ENCODE measurements at regions not wholly inside any gene's neighbourhood (a gene's known extent, or its start where the extent isn't known, plus 50 kb on each side); places are given as distances from the start of the nearest gene placed in this dataset.
A peak's percentile ranks its signal among the peaks of the same experiment; 100 is the strongest.

DNA sequence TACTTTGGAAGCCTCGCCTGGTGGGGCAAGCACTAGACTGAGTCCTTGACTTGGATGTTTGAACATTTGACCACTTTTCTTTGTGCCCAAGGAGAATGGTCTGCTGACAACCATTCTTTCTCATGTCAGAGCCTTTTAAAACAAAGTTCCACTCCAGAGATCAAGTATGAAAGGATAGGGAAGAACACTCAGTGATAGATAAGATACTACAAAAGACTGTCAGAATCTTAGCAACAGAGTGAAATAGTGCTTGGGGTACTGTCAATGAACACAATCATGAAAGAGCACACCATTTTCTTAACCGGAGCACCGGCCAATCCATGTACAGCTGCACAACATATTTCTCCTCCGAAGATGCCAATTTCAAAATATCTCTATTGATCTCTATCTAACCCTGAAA, 82.8 kb upstream of the ADO start:
- DNase-seq (ENCODE audit: low read depth), result no peak
- H3K4me3 ChIP-seq (ENCODE audit: low read depth, low read length), result no peak overlapping the region

- DNase-seq (ENCODE audit: low read depth), result no peak
- no peak overlapping the region for H3K4me3 ChIP-seq (ENCODE audit: low read depth, low read length)
Observed at GRCh38 chr10:62723375-62723774, 81.1 kb upstream of the ADO start.

GRCh38 chr10:62724465-62724864, 80.1 kb upstream of the ADO start:
- no peak for DNase-seq (ENCODE audit: low read depth)
- H3K4me3 ChIP-seq (ENCODE audit: low read depth, low read length), result no peak overlapping the region

DNA sequence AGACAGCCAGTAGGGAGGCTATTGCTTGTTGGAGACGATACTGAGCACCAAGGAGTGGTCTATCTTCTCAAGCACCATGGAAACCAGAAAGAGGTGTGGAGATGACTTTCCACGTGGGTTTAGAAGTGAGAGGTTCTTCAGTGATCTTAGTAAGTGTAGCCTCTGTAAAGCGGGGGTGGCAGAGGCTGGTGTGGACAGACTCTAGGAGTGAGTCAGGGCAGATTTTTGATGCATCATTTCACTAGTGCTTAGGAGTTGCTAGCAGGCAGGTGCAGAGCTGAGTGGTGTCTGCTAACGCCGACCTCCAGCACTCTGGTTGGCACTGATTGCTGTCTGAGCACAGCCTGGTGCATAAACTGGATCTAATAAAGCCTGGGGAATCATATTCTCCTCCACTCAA, 78.4 kb upstream of the ADO start:
- no peak for DNase-seq (ENCODE audit: low read depth)

GRCh38 chr10:62726638-62727037, 77.9 kb upstream of the ADO start:
- H3K4me3 ChIP-seq (ENCODE audit: low read depth, low read length), result no peak overlapping the region
- no peak for DNase-seq (ENCODE audit: low read depth)

More for the DNA sequence above, 78.4 kb upstream of the ADO start:
- no peak overlapping the region for H3K4me3 ChIP-seq (ENCODE audit: low read depth, low read length)

GRCh38 chr10:62727934-62728333, 76.6 kb upstream of the ADO start:
- DNase-seq (ENCODE audit: low read depth), result no peak
- H3K4me3 ChIP-seq (ENCODE audit: low read depth, low read length), result no peak overlapping the region

GRCh38 chr10:62728479-62728878, 76.0 kb upstream of the ADO start:
- no peak overlapping the region for H3K4me3 ChIP-seq (ENCODE audit: low read depth, low read length)
- DNase-seq (ENCODE audit: low read depth), result no peak

DNA sequence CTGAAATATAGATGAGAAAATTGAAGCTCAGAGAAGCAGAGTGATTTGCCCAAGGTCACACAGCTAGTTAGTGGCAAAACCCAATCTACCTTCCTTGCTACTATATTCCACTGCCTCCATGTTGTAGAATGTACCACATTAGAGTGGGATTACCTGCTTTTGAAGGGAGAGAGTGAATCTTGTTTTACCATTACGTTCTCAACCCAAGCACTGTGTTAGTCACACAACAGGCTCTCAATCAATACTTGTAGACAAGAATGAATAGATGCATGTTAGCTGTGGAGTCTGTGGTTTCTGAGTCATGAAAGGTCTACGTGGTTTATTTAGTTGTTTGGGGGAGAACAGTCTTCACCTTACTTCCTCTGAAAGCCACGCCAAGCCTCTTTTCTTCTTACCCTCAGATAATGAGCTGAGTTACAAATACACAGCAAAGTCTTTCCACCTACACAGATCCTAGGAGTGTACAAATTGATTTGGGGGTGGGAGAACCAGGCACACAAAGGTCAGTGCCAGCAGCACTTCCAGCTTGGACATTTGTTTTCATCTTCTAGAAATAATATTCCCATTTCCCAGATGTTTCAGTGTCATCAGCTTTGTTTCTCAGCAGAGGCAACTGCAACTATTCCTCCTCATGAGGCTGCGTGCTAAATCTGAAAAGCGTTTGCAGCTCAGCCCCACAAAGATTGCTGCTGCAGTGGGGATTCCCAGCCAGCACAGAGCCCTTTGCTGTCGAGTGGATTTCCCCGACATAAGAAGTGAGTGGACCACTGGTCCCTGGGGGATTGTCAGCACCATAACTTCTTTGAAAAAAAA, 71.5 kb upstream of the ADO start:
- no peak overlapping the region for H3K4me3 ChIP-seq (ENCODE audit: low read depth, low read length)
- peak; percentile 53 for DNase-seq (ENCODE audit: low read depth)

- H3K4me3 ChIP-seq (ENCODE audit: low read depth, low read length), result no peak overlapping the region
- DNase-seq (ENCODE audit: low read depth), result no peak
Observed at GRCh38 chr10:62733654-62734293, 70.7 kb upstream of the ADO start.

DNA sequence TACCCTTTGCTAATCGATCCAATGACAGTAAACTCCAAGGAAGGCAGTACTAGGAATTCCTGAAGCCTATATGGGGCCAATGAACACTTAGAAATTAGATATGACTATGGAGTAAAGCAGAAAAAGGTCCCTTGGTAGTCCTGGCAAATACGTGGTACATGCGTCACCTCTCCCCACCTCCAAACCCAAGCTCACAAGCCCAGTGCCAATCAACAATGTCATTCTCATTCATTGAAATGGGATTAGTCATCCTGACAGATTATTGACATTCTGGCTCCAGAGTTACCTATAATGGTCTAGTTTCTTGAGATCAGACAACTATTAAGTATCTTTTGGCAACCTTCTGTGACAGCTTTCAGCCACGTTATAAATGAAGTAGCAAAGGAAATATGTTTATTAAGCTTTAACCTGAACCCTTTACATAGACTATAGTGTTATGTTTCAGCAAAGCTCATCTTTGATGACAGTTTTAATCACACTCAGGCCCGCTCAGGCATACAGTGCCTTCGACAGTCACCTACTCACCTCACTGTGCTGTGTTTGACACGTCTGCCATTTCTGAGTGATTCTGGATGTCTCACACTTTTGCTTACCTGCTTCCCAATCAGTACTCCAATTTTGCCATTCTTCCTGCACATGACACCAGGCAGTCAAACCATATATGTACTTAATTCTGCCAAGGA, 69.6 kb upstream of the ADO start:
- no peak for DNase-seq (ENCODE audit: low read depth)
- H3K4me3 ChIP-seq (ENCODE audit: low read depth, low read length), result no peak overlapping the region

GRCh38 chr10:62735464-62736167, 68.9 kb upstream of the ADO start:
- H3K4me3 ChIP-seq (ENCODE audit: low read depth, low read length), result no peak overlapping the region
- peak; percentile 36 for DNase-seq (ENCODE audit: low read depth)

GRCh38 chr10:62736168-62736546, 68.4 kb upstream of the ADO start:
- no peak overlapping the region for H3K4me3 ChIP-seq (ENCODE audit: low read depth, low read length)
- no peak for DNase-seq (ENCODE audit: low read depth)

GRCh38 chr10:62738916-62739315, 65.6 kb upstream of the ADO start:
- no peak for DNase-seq (ENCODE audit: low read depth)
- no peak overlapping the region for H3K4me3 ChIP-seq (ENCODE audit: low read depth, low read length)

DNA sequence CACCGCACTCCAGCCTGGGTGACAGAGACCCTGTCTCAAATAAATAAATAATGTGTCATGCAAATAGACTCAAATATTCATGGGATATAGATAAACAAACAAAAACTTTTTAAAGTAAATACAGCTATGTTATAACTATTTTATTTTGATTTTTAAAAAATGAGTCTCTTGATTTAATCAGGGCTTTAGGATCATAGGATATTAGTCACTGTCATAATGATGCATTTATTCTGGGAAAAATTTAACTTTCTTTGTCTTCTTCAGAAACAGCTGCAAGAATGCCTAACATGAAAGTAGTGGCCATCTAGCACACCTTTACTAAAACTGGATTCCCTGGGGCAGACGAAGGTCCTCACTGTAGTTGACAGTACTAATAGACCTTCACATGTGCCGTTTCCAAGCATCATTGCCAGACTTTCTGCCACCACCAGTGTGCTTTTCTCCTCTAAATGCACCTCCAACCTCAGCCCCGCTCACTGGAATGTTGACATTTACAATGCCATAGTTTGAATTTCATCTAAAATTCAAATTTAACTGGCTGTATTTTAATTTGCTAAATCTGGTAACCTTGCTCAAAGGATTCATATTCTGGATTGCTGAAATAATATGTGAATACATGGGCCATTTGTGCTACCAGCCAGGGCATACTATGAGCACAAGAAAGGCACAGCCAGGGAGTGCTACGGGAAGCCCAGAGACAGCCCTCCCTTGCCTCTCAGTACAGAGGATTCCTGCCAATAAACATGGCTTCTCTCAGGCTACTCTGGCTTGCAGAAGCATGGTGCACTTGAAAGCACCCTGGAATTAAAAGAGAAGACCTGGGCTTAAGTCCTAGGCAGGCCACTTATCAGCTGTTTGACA, 63.4 kb upstream of the ADO start:
- H3K4me3 ChIP-seq (ENCODE audit: low read depth, low read length), result no peak overlapping the region
- DNase-seq (ENCODE audit: low read depth), result no peak

- DNase-seq (ENCODE audit: low read depth), result no peak
- H3K4me3 ChIP-seq (ENCODE audit: low read depth, low read length), result no peak overlapping the region
Observed at GRCh38 chr10:62741996-62742395, 62.5 kb upstream of the ADO start.

- no peak overlapping the region for H3K4me3 ChIP-seq (ENCODE audit: low read depth, low read length)
- DNase-seq (ENCODE audit: low read depth), result no peak
Observed at GRCh38 chr10:62742536-62743061, 61.9 kb upstream of the ADO start.

DNA sequence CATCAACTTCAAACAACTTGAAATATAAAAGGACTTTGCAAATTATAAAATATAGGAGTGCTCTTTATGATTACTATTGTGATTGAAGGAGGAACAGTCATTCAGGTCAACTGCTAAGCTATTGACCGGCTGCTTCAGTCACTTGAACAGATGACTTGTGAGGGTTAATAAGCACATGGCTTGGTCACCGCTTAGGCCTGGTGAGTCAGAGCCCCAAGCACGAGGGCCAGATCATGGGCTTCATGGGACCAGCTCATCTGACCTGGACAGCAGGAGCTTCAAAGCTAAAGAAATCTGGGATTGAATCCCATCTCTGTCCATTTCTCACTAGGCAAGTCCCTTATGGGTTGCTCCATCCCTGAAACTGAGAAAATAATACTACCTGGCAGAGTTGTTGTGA, 60.4 kb upstream of the ADO start:
- DNase-seq (ENCODE audit: low read depth), result no peak
- no peak overlapping the region for H3K4me3 ChIP-seq (ENCODE audit: low read depth, low read length)

DNA sequence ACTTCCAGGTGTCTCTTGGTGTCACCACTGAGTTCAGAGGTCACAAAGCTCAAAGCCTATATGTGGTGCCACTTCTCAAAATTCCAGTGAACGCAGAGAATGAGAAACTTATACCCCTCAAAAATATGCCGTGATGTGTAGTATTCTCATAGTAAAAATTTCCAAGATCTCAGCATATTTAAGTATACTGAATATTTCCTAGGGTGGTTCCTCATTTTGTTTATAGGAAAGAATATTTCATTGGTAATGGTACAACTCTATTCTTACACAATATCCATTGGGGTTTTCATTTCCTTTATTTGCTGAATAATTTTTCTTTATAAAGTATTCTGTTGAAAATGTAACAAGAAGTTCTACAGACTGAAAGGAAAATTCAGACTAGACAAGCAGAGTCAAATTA, 58.9 kb upstream of the ADO start:
- no peak for DNase-seq (ENCODE audit: low read depth)
- H3K4me3 ChIP-seq (ENCODE audit: low read depth, low read length), result no peak overlapping the region

All from skeletal muscle cell (primary cell).